ENCODE measurements at regions not wholly inside any gene's neighbourhood (a gene's known extent, or its start where the extent isn't known, plus 50 kb on each side); places are given as distances from the start of the nearest gene placed in this dataset.

- 100% methylated on average over 3 of the region's 3 CpGs for WGBS (ENCODE audit: insufficient coverage)
- Histone ChIP-seq H3K4me3 (replicated peaks in 1 of 3; ENCODE audit: low read depth in 2 of 3, low read length in 3 of 3) (no peak overlapping the region), H3K27ac (ENCODE audit: low read depth in 1 of 2, low read length in 2 of 2) (no peak overlapping the region), H3K4me2 (replicated peaks; ENCODE audit: extremely low read depth, low read length, poor library complexity, severe bottlenecking) (no peak overlapping the region), H3K9ac (ENCODE audit: insufficient read depth, low read length, poor library complexity, severe bottlenecking) (no peak overlapping the region), H3K4me1 (ENCODE audit: control insufficient read depth in 1 of 2, insufficient read depth in 2 of 2, low read length in 2 of 2) (no peaks in the 10 kb centered on the region), H3K9me3 (replicated peaks in 1 of 2; ENCODE audit: control insufficient read depth in 1 of 2, insufficient read depth in 1 of 2, low read length in 2 of 2) (no peaks in the 10 kb centered on the region), H3K27me3 (ENCODE audit: control insufficient read depth in 2 of 2, insufficient read depth in 2 of 2, low read length in 2 of 2) (no peaks in the 10 kb centered on the region), H3K36me3 (replicated peaks in 1 of 2; ENCODE audit: control insufficient read depth in 1 of 2, insufficient read depth in 2 of 2, low read length in 2 of 2) (no peaks in the 10 kb centered on the region), H2AFZ (ENCODE audit: insufficient read depth, low read depth, low read length, poor library complexity, severe bottlenecking) (no peak overlapping the region), H4K20me1 (ENCODE audit: insufficient read depth, low read length) (no peaks in the 10 kb centered on the region), H3K79me2 (ENCODE audit: insufficient read depth, low read length) (no peaks in the 10 kb centered on the region)
- H3K9me3 Mint-ChIP-seq: no peaks in the 10 kb centered on the region
- no peaks in the 10 kb centered on the region for H3K36me3 Mint-ChIP-seq
- H3K27ac Mint-ChIP-seq: no peak overlapping the region
- no peaks in the 10 kb centered on the region for H3K4me1 Mint-ChIP-seq
- TF ChIP-seq CTCF (IDR thresholded peaks at IDR 0.05): no peak
- DNase-seq: no peak
- intact Hi-C loops (cut with micrococcal nuclease): no loop called here
- H3K4me3 Mint-ChIP-seq: no peak overlapping the region
- H3K27me3 Mint-ChIP-seq (ENCODE audit: low read depth in 3 of 3): no peaks in the 10 kb centered on the region
Measured at GRCh38 chr4:56093576-56093975, 144.8 kb downstream of the CEP135 start.

- WGBS (ENCODE audit: insufficient coverage): 93% methylated on average over 2 of the region's 8 CpGs
- Histone ChIP-seq H2AFZ (ENCODE audit: insufficient read depth, low read depth, low read length, poor library complexity, severe bottlenecking) (no peak overlapping the region), H3K36me3 (replicated peaks in 1 of 2; ENCODE audit: control insufficient read depth in 1 of 2, insufficient read depth in 2 of 2, low read length in 2 of 2) (no peaks in the 10 kb centered on the region), H3K27me3 (ENCODE audit: control insufficient read depth in 2 of 2, insufficient read depth in 2 of 2, low read length in 2 of 2) (no peaks in the 10 kb centered on the region), H3K4me1 (ENCODE audit: control insufficient read depth in 1 of 2, insufficient read depth in 2 of 2, low read length in 2 of 2) (no peaks in the 10 kb centered on the region), H3K4me3 (replicated peaks in 1 of 3; ENCODE audit: low read depth in 2 of 3, low read length in 3 of 3) (no peak overlapping the region), H3K9ac (ENCODE audit: insufficient read depth, low read length, poor library complexity, severe bottlenecking) (no peak overlapping the region), H3K79me2 (ENCODE audit: insufficient read depth, low read length) (no peaks in the 10 kb centered on the region), H4K20me1 (ENCODE audit: insufficient read depth, low read length) (no peaks in the 10 kb centered on the region), H3K9me3 (replicated peaks in 1 of 2; ENCODE audit: control insufficient read depth in 1 of 2, insufficient read depth in 1 of 2, low read length in 2 of 2) (no peaks in the 10 kb centered on the region), H3K4me2 (replicated peaks; ENCODE audit: extremely low read depth, low read length, poor library complexity, severe bottlenecking) (no peak overlapping the region), H3K27ac (ENCODE audit: low read depth in 1 of 2, low read length in 2 of 2) (no peak overlapping the region)
- no peak for TF ChIP-seq CTCF (IDR thresholded peaks at IDR 0.05)
- DNase-seq: no peak
- Mint-ChIP-seq H3K4me1 (no peaks in the 10 kb centered on the region), H3K9me3 (no peaks in the 10 kb centered on the region), H3K27ac (no peak overlapping the region), H3K36me3 (no peaks in the 10 kb centered on the region), H3K27me3 (ENCODE audit: low read depth in 3 of 3) (no peaks in the 10 kb centered on the region), H3K4me3 (no peak overlapping the region)
- intact Hi-C loops (cut with micrococcal nuclease): no loop called here
Measured at GRCh38 chr4:56092540-56092939, 143.8 kb downstream of the CEP135 start.
